GM12891 (cell line): ENCODE measurements at regions not wholly inside any gene's neighbourhood (a gene's known extent, or its start where the extent isn't known, plus 50 kb on each side); places are given as distances from the start of the nearest gene placed in this dataset.

ENCODE experiments used
- PAX5 ChIP-seq: IDR thresholded peaks from 2 replicates; pipeline ENCODE4 v1.6.1; 2011; ENCODE audit warnings: low read length, moderate library complexity, mild to moderate bottlenecking; ENCODE audit not compliant: insufficient read depth, severe bottlenecking
- POLR2A ChIP-seq: IDR thresholded peaks from 2 replicates; pipeline ENCODE4 v1.6.1; 2011; ENCODE audit warnings: low read depth, low read length, control low read depth
- POLR2AphosphoS5 ChIP-seq: IDR thresholded peaks from 2 replicates; pipeline ENCODE4 v1.6.1; 2011; ENCODE audit warnings: low read depth, low read length, control low read depth
- SPI1 ChIP-seq: IDR thresholded peaks from 2 replicates; pipeline ENCODE4 v1.6.1; 2011; ENCODE audit warnings: low read depth, low read length, control low read depth
- TAF1 ChIP-seq: IDR thresholded peaks from 2 replicates; pipeline ENCODE4 v1.6.1; 2011; ENCODE audit warnings: low read depth, low read length, control low read depth

DNA sequence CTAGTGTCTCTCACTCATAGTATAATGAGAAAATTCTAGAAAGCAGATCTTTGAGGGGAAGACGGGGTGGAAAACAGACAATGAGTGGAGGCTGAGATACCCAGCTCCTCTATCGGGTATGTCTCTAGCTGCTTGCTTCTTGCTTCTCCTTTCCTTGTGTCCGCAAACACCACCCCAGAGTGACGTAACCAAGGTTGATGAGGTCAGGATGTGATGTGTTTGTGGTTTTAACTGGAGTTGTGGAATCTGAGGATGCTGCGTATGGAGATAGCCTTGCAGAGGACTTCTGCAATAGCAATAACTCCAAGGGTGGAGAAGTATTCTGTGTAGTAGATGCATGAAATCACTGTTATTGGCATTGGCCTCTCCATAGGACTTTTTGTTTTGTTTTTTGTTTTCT lies 132.7 kb upstream of the IFNGR1 start:
- TF ChIP-seq TAF1: no peak
- no peak for TF ChIP-seq PAX5
- no peak for TF ChIP-seq POLR2AphosphoS5
- TF ChIP-seq POLR2A: no peak
- TF ChIP-seq SPI1: no peak
